ENCODE measurements at regions not wholly inside any gene's neighbourhood (a gene's known extent, or its start where the extent isn't known, plus 50 kb on each side); places are given as distances from the start of the nearest gene placed in this dataset.

DNA sequence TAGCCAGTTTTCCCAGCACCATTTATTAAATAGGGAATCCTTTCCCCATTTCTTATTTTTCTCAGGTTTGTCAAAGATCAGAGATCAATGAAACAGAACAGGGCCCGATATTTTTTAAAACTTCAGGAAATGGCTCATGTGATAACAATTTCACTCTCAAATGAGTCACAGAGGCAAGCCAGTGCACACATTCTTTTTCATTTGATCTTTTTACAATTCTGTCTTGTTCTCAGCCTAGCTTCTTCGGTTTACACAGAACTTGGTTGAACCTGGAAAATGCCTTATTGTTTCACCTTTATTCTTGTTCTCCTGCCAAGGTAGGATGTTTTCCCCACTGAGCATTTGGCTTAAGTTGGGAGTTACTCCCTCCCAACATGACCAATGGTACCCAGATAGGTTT, 258.9 kb downstream of the COL12A1 start:
- TF ChIP-seq RFX1 (IDR thresholded peaks at IDR 0.05) = no peak
- no peak for TF ChIP-seq JUN (CRISPR knock-in tag; IDR thresholded peaks at IDR 0.05)
- no peak for TF ChIP-seq CEBPB (IDR thresholded peaks at IDR 0.05; ENCODE audit: borderline replicate concordance, low read depth, low read length)

Data from HepG2 (cell line).